Right lobe of liver (tissue), 6 donors: ENCODE measurements at regions not wholly inside any gene's neighbourhood (a gene's known extent, or its start where the extent isn't known, plus 50 kb on each side); places are given as distances from the start of the nearest gene placed in this dataset.
"Not testable (repeated sequence)": the region's sequence is repeated elsewhere in the genome, so short reads cannot be mapped to it uniquely, and the experiment has no call there.

Source experiments
- ATAC-seq, 4 donors: fragments of 200-7000 bp; cut with Tn5 transposase; one replicate each; pipeline ENCODE4 v1.9.1; 2020; ENCODE audit warnings: mild to moderate bottlenecking in 4 of 4, moderate library complexity in 4 of 4
- DNase-seq, 3 donors: peaks; one replicate each; pipeline ENCODE4 v3.0.0-alpha.2; 2020
- H3K27ac ChIP-seq, 3 donors: fragments of 200-600 bp; one replicate each; pipeline ENCODE4 v1.8.0; 2022
- H3K27me3 ChIP-seq, 2 donors: fragments of 200-600 bp; one replicate each; pipeline ENCODE4 v1.8.0; 2022
- H3K36me3 ChIP-seq, 4 donors: fragments of 200-600 bp; sonication (generic) in 1 of 4; one replicate each; pipeline versions ENCODE4 v1.5.1 to v1.8.0; 2017 to 2022; ENCODE audit warnings: control low read depth in 1 of 4
- H3K4me1 ChIP-seq, 4 donors: fragments of 200-600 bp; sonication (generic) in 1 of 4; one replicate each; pipeline versions ENCODE4 v1.5.1 to v1.8.0; 2017 to 2022; ENCODE audit warnings: control low read depth in 1 of 4
- H3K4me3 ChIP-seq, 3 donors: fragments of 200-600 bp; one replicate each; pipeline ENCODE4 v1.8.0; 2022
- H3K9me3 ChIP-seq, 4 donors: fragments of 200-600 bp; sonication (generic) in 1 of 4; one replicate each; pipeline versions ENCODE4 v1.5.1 to v1.8.0; 2017 to 2022; ENCODE audit warnings: control low read depth in 1 of 4
- CTCF ChIP-seq, 4 donors: fragments of 200-600 bp in 3 of 4; fragments of 450-650 bp in 1 of 4; IDR thresholded peaks; one replicate each; pipeline versions ENCODE4 v1.5.1 to v1.8.0; 2016 to 2022; ENCODE audit warnings: antibody characterized with exemption in 4 of 4, mild to moderate bottlenecking in 2 of 4
- POLR2A ChIP-seq: fragments of 450-650 bp; IDR thresholded peaks from one replicate; pipeline ENCODE4 v1.6.1; 2017; ENCODE audit warnings: antibody characterized with exemption, mild to moderate bottlenecking
- WGBS: methylation state at CpG from one replicate; pipeline ENCODE4 v1.1.6; 2018; ENCODE audit warnings: low coverage, low lambda C conversion rate; ENCODE audit not compliant: insufficient coverage; ENCODE audit errors: missing lambda C conversion rate; 5-methylcytosine and 5-hydroxymethylcytosine counted together
- intact Hi-C, 2 donors: fragments of 100-400 bp; cut with DNase I; formaldehyde crosslinking; loops; one replicate each; pipeline versions ENCODE4 v1.11.2 to v1.14.1; 2022
- donor health status: DM: no; HTN: yes; CAD: no.
- donor health status: DM: no; HTN: no; CAD: no.
- donor health status: DM: no; HTN: no; CAD: no.
- donor health status: DM: no; HTN: yes; CAD: no.
- donor health status: DM: no; HTN: yes; CAD: no.

- 40% methylated on average over 4 of the region's 4 CpGs for WGBS
- DNase-seq (no peak), ATAC-seq (no peak)
- intact Hi-C loops: no loop called here
- no peaks in the 10 kb centered on the region for H3K36me3 ChIP-seq
- H3K27me3 ChIP-seq: no peaks in the 10 kb centered on the region
- H3K4me1 ChIP-seq: no peaks in the 10 kb centered on the region
- TF ChIP-seq POLR2A (no peak), CTCF (IDR thresholded peaks at IDR 0.05) (no peak)
- H3K4me3 ChIP-seq: no peak overlapping the region
- no peaks in the 10 kb centered on the region for H3K9me3 ChIP-seq
- H3K27ac ChIP-seq: no peak overlapping the region
Observed at GRCh38 chr10:9853405-9854355, 1164.0 kb upstream of the CELF2 start.

- H3K4me3 ChIP-seq, H3K27ac ChIP-seq, H3K9me3 ChIP-seq, H3K36me3 ChIP-seq, DNase-seq, H3K4me1 ChIP-seq, ATAC-seq, H3K27me3 ChIP-seq, intact Hi-C loops: not testable (repeated sequence)
- 80% methylated on average over 8 of the region's 22 CpGs for WGBS
Observed at GRCh38 chr10:9855451-9855850, 1162.2 kb upstream of the CELF2 start.

GRCh38 chr10:9858816-9859215 is 1158.9 kb upstream of the CELF2 start:
- Histone ChIP-seq H3K4me3 (no peak overlapping the region), H3K4me1 (no peaks in the 10 kb centered on the region), H3K27me3 (no peaks in the 10 kb centered on the region), H3K36me3 (no peaks in the 10 kb centered on the region), H3K9me3 (no peaks in the 10 kb centered on the region), H3K27ac (no peak overlapping the region)
- DNase-seq: no peak
- no peak for TF ChIP-seq POLR2A
- intact Hi-C loops: no loop called here
- no peak for ATAC-seq

- Histone ChIP-seq H3K36me3 (no peaks in the 10 kb centered on the region), H3K4me3 (no peak overlapping the region), H3K27me3 (no peaks in the 10 kb centered on the region), H3K4me1 (no peaks in the 10 kb centered on the region), H3K27ac (no peak overlapping the region), H3K9me3 (no peaks in the 10 kb centered on the region)
- DNase-seq (no peak), ATAC-seq (no peak)
- intact Hi-C loops: no loop called here
- TF ChIP-seq CTCF (IDR thresholded peaks at IDR 0.05) (no peak), POLR2A (no peak)
Observed at GRCh38 chr10:9860045-9860444, 1157.6 kb upstream of the CELF2 start.

- H3K36me3 ChIP-seq: no peaks in the 10 kb centered on the region
- H3K4me1 ChIP-seq: no peaks in the 10 kb centered on the region
- no peak for ATAC-seq
- no peak for TF ChIP-seq CTCF (IDR thresholded peaks at IDR 0.05)
- no peak for TF ChIP-seq POLR2A
- intact Hi-C loops: no loop called here
- H3K9me3 ChIP-seq: no peaks in the 10 kb centered on the region
- no peak for DNase-seq
- WGBS: 68% methylated on average over 9 of the region's 9 CpGs
- no peaks in the 10 kb centered on the region for H3K27me3 ChIP-seq
- H3K4me3 ChIP-seq: no peak overlapping the region
- H3K27ac ChIP-seq: no peak overlapping the region
Observed at GRCh38 chr10:9863559-9864121, 1154.0 kb upstream of the CELF2 start.
